Activated CD8-positive, alpha-beta memory T cell treated with anti-CD3 and anti-CD28 coated beads, Interleukin-2, amount 10 ng/mL, durations not matched to agents 7 days and 5 days (primary cell): ENCODE measurements at regions not wholly inside any gene's neighbourhood (a gene's known extent, or its start where the extent isn't known, plus 50 kb on each side); places are given as distances from the start of the nearest gene placed in this dataset.
"Not testable (repeated sequence)": the region's sequence is repeated elsewhere in the genome, so short reads cannot be mapped to it uniquely, and the experiment has no call there.

Source experiments
- ATAC-seq: fragments of 150-1000 bp; cut with Tn5 transposase; one replicate; pipeline ENCODE4 v1.10.0; 2021; ENCODE audit warnings: moderate library complexity
- CTCF ChIA-PET: fragments of 350-600 bp; sonication (Branson Sonifier 250); formaldehyde crosslinking; loops from one replicate; lab custom pipeline; 2021; ENCODE audit warnings: antibody characterized with exemption; lab: Charles Lee
- DNase-seq: peaks from one replicate; pipeline ENCODE4 v3.0.0-alpha.2; 2020
- H3K27ac Mint-ChIP-seq: one replicate; pipeline ENCODE4 v1.8.0; 2021; ENCODE audit warnings: mild to moderate bottlenecking, mixed read lengths
- H3K27me3 Mint-ChIP-seq: one replicate; pipeline ENCODE4 v1.8.0; 2021; ENCODE audit warnings: mixed read lengths
- H3K36me3 Mint-ChIP-seq: one replicate; pipeline ENCODE4 v1.8.0; 2021; ENCODE audit warnings: mild to moderate bottlenecking, mixed read lengths
- H3K4me1 Mint-ChIP-seq: one replicate; pipeline ENCODE4 v1.8.0; 2021; ENCODE audit warnings: mixed read lengths
- H3K4me3 Mint-ChIP-seq: one replicate; pipeline ENCODE4 v1.8.0; 2021; ENCODE audit warnings: mild to moderate bottlenecking, moderate library complexity, mixed read lengths
- H3K9me3 Mint-ChIP-seq: one replicate; pipeline ENCODE4 v1.8.0; 2022; ENCODE audit warnings: low read depth, mixed read lengths

DNA sequence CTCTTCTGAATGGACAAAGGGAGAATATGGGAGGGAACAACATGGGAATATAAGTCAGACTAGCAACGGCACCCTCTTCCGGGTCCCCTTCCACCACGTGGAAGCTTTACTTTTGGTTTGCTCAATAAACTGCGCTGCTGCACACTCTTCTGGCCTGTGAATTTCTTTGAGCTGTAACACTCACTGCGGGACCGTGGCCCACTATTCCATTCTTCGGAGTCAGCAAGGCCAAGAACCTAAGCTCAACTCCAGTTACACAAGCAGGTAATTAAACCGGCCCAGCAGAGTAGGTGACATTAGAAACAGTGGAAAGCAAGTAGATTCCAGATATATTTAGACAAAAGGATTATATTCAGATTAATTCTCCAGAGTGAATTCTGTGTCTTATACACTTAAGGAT is 697.4 kb upstream of the NXPH2 start:
- CTCF ChIA-PET, result no interaction called here
- DNase-seq (no peak), ATAC-seq (no peak)
- Mint-ChIP-seq H3K9me3 (peaks cover 8% of the 10 kb centered on the region), H3K27ac (no peak overlapping the region), H3K4me3 (no peak overlapping the region), H3K4me1 (no peaks in the 10 kb centered on the region), H3K27me3 (no peaks in the 10 kb centered on the region), H3K36me3 (no peaks in the 10 kb centered on the region)

DNA sequence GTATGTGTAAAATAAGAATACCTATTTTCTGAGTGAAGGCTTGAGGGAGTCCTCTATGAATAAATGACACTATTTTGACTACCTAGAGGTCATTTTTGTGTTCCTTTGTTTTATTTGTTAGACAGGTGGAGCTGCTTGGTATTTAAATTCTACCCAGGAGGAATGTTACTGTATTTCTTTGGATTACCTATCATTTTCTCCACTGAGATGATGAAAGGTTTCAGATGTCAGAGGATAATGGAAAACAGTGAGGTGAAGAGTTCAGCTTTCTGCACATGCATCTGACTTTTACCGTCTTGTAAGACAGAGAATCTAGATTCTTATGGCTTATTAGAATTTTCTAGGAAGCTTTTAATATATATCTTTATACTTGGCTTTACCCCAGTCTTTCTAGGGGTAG is 689.8 kb upstream of the NXPH2 start:
- no peak for DNase-seq
- Mint-ChIP-seq H3K4me1 (no peaks in the 10 kb centered on the region), H3K27ac (no peak overlapping the region), H3K9me3 (peaks cover 14% of the 10 kb centered on the region), H3K36me3 (no peaks in the 10 kb centered on the region), H3K4me3 (no peak overlapping the region), H3K27me3 (no peaks in the 10 kb centered on the region)
- CTCF ChIA-PET, result no interaction called here
- ATAC-seq, result no peak

DNA sequence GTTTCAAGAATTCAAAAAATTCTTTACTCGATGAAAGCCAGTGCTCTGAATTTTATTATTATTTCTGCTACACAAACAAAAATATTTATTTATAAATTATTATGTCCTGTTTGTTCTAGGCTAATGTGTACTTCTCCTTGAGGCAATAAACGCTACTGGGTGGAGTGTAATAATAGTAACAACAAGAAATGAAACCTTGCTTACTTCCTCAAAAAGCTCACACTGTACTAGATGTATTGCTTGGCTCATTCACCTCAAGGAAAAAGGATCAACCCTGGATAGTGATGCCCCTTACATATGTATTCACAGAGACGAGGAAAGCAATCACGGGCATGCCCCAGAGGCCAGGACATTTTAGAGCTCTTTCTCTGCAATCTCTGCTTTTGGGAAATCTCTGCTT is 685.6 kb upstream of the NXPH2 start:
- DNase-seq, result no peak
- Mint-ChIP-seq H3K4me1 (no peaks in the 10 kb centered on the region), H3K9me3 (peaks cover 10% of the 10 kb centered on the region), H3K4me3 (no peak overlapping the region), H3K27me3 (no peaks in the 10 kb centered on the region), H3K27ac (no peak overlapping the region), H3K36me3 (no peaks in the 10 kb centered on the region)
- no peak for ATAC-seq
- CTCF ChIA-PET, result no interaction called here

DNA sequence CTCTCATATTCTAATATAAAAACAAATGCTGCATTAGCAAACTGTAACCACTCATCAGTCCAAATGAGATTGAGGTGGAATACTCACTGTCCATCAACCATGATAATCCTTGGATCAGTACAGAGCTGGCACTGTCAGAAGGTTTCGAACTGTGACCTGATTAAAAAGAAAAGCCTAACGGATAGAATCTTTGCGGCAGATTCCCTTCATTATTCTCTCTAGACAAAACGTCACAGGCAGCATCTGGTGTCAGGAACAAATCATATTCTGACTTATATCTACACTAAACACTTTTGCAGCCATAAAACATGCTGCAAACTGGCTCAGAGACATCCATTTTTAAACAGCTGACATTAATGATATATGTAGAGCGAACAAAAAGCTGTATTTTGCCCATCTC is 677.7 kb upstream of the NXPH2 start:
- ATAC-seq, result no peak
- Mint-ChIP-seq H3K9me3 (peaks cover 6% of the 10 kb centered on the region), H3K27ac (no peak overlapping the region), H3K36me3 (no peaks in the 10 kb centered on the region), H3K27me3 (no peaks in the 10 kb centered on the region), H3K4me1 (no peaks in the 10 kb centered on the region), H3K4me3 (no peak overlapping the region)
- DNase-seq, result no peak
- CTCF ChIA-PET, result no interaction called here

DNA sequence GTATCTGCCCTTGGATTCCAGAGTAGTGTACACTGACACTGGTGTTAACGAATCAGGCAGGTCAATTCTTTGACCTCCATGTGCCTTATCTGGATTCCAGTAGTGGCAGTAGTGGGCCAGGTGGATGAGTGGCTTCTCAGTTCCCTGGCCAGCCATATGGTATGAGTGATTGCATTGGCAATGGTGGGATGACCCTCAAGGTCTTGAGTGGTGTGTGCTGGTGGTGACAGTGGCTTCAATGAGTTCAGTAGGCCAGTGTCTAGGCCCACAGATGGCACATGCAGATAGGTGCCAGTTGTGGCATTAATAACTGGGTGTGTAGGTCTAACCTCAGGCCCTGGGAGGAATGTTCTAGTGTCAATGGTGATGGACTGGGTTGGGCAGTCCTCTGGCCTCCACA is 674.1 kb upstream of the NXPH2 start:
- Mint-ChIP-seq H3K4me1 (no peaks in the 10 kb centered on the region), H3K27ac (no peak overlapping the region), H3K36me3 (no peaks in the 10 kb centered on the region), H3K4me3 (no peak overlapping the region), H3K27me3 (no peaks in the 10 kb centered on the region), H3K9me3 (peaks cover 7% of the 10 kb centered on the region)
- DNase-seq (no peak), ATAC-seq (no peak)
- CTCF ChIA-PET, result no interaction called here

DNA sequence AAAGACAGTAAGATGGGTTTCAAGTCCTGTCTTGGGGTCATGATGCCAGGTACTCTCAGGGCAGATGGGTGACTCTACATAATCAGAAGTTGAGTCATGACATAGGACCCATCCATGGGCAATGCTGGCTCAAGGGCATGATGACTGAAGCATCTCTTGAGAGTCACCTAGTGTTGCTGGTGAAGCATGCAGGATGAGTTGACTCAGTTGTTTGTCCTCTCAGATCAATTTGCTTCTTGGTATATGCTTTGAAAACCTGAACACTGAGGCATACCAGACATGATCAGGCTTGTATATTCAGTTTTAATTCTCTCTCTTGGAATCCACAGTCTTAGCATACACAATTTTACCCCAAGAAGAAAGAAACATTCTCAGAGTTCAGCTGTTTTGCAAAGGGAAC is 658.9 kb upstream of the NXPH2 start:
- CTCF ChIA-PET, result no interaction called here
- ATAC-seq, result no peak
- Mint-ChIP-seq H3K27me3 (no peaks in the 10 kb centered on the region), H3K9me3 (peaks cover 6% of the 10 kb centered on the region), H3K27ac (no peak overlapping the region), H3K36me3 (no peaks in the 10 kb centered on the region), H3K4me3 (no peak overlapping the region), H3K4me1 (no peaks in the 10 kb centered on the region)
- DNase-seq, result no peak

DNA sequence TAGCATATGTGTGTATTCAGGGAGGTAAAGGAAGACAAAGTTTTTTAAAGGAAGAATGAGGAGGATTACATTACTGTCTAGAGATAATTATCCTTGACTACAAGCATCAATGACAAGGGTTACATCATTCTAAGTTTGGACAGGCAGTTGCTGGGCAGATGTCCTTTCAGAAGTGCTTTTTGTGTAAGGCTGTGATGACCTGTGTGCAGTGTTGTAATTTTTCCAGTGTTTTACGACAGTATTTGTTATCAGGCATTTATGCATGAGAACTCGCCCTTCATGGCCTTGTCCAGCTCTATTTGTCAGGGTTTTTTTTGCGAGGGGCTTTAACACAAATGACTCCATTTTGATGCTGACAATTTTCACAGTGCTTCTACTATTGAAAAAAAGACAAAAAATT is 658.3 kb upstream of the NXPH2 start:
- Mint-ChIP-seq H3K4me1 (no peaks in the 10 kb centered on the region), H3K36me3 (no peaks in the 10 kb centered on the region), H3K27me3 (no peaks in the 10 kb centered on the region), H3K9me3 (peaks cover 6% of the 10 kb centered on the region), H3K27ac (no peak overlapping the region), H3K4me3 (no peak overlapping the region)
- CTCF ChIA-PET, result no interaction called here
- ATAC-seq, result no peak
- DNase-seq, result no peak

DNA sequence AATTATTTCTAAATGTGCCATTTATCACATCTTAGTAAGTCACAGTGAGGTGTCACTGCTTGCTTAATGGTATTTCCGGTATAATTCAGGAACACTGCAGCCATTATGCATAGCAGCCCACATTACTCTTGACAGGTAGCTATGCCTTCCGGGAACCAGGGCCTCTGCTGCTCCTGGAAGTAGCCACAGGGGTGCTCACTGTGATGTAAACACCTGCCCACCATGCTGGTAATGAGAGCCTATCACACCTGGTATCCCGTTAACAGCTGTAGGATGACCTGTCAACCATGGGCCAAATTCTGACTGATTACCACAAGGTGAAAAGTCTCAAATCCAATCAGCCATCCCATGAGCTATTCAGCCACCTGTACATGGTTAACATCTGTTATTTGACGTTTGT is 647.0 kb upstream of the NXPH2 start:
- Mint-ChIP-seq H3K4me3 (no peak overlapping the region), H3K27me3 (no peaks in the 10 kb centered on the region), H3K4me1 (no peaks in the 10 kb centered on the region), H3K27ac (no peak overlapping the region), H3K9me3 (peaks cover 9% of the 10 kb centered on the region), H3K36me3 (no peaks in the 10 kb centered on the region)
- no peak for ATAC-seq
- no peak for DNase-seq
- CTCF ChIA-PET, result no interaction called here

DNA sequence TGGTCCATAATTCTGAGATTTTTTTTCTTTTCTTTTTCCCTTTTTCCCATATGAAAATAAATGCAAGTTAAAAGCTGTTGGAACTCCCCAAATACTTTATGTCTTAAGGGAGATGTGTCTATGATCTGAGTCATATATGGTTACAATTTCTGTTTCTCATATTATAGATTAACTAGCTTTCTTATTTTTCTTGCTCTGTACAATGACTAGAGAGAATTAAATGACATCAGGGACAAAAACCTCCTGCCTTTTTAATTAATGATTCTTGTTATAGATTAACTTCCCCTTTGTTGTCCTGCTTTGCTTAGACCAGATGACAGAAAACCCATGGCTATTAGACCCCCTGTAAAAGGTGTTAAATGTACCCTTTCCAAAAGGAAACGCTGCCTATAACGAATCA is 643.9 kb upstream of the NXPH2 start:
- ATAC-seq (no peak), DNase-seq (no peak)
- Mint-ChIP-seq H3K4me3 (no peak overlapping the region), H3K9me3 (peaks cover 13% of the 10 kb centered on the region), H3K27me3 (no peaks in the 10 kb centered on the region), H3K4me1 (no peaks in the 10 kb centered on the region), H3K36me3 (no peaks in the 10 kb centered on the region), H3K27ac (no peak overlapping the region)
- CTCF ChIA-PET, result no interaction called here

DNA sequence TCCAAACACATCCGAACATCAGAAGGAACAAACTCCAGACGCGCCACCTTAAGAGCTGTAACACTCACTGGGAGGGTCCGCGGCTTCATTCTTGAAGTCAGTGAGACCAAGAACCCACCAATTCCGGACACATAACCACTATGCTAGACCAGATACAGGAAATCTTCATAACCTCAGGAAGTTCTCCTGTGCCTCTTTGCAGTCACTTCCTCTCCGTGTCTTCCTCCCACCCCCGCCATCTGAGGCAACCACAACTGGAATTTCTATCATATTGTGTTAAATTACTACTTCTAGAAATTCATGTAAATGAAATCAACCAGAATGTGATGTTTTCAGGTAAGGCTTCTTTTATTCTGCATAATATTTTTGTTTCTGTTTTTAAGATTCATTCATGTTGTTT is 631.0 kb upstream of the NXPH2 start:
- no peak for ATAC-seq
- no peak overlapping the region for H3K27ac Mint-ChIP-seq

DNA sequence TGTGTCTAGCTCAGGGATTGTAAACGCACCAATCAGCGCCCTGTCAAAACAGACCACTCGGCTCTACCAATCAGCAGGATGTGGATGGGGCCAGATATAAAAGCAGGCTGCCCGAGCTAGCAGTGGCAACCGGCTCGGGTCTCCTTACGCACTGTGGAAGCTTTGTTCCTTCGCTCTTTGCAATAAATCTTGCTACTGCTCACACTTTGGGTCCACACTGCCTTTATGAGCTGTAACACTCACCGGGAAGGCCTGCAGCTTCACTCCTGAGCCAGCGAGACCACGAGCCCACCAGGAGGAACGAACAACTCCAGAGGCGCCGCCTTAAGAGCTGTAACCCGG is 630.6 kb upstream of the NXPH2 start:
- H3K36me3 Mint-ChIP-seq, H3K27ac Mint-ChIP-seq, H3K27me3 Mint-ChIP-seq, CTCF ChIA-PET, ATAC-seq, DNase-seq, H3K4me1 Mint-ChIP-seq, H3K4me3 Mint-ChIP-seq: not testable (repeated sequence)
- peaks cover 11% of the 10 kb centered on the region for H3K9me3 Mint-ChIP-seq

More for the DNA sequence above, 631.0 kb upstream of the NXPH2 start:
- H3K4me3 Mint-ChIP-seq, result no peak overlapping the region
- CTCF ChIA-PET, result no interaction called here
- no peak for DNase-seq
- H3K27me3 Mint-ChIP-seq, result no peaks in the 10 kb centered on the region
- peaks cover 11% of the 10 kb centered on the region for H3K9me3 Mint-ChIP-seq
- H3K36me3 Mint-ChIP-seq, result no peaks in the 10 kb centered on the region
- H3K4me1 Mint-ChIP-seq, result peaks cover 3% of the 10 kb centered on the region

DNA sequence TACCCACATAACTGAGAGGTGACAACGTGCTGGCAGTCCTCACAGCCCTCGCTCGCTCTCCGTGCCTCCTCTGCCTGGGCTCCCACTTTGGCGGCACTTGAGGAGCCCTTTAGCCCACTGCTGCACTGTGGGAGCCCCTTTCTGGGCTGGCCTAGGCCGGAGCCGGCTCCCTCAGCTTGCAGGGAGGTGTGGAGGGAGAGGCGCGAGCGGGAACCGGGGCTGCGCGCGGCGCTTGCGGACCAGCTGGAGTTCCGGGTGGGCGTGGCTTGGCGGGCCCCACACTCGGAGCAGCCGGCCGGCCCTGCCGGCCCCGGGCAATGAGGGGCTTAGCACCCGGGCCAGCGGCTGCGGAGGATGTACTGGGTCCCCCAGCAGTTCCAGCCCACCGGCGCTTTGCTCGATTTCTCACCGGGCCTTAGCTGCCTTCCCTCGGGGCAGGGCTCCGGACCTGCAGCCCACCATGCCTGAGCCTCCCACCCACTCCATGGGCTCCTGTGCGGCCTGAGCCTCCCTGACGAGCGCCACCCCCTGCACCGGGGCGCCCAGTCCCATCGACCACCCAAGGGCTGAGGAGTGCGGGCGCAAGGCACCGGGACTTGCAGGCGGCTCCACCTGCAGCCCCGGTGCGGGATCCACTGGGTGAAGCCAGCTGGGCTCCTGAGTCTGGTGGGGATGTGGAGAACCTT is 630.1 kb upstream of the NXPH2 start:
- ATAC-seq, H3K27me3 Mint-ChIP-seq, CTCF ChIA-PET, H3K27ac Mint-ChIP-seq, H3K4me1 Mint-ChIP-seq, H3K4me3 Mint-ChIP-seq, H3K36me3 Mint-ChIP-seq, DNase-seq: not testable (repeated sequence)
- peaks cover 11% of the 10 kb centered on the region for H3K9me3 Mint-ChIP-seq

DNA sequence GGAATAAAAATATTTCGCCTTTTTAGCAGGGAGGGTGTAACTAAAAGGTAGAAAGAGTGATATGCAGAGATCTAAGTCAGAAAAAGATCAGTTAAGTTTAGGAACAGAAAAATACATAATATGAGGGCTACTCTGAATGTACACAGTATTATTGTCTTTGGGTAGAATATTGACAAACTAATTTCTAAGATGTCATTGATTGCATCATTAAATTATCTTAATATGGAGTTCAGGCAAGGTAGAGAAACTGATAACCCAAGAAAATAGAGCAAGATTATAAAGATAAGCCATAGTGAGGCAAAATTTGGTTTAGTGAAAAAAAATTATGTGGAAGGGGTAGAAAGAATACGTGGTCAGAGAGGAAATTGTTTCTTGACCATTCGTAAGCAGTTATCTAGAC is 629.0 kb upstream of the NXPH2 start:
- Mint-ChIP-seq H3K27me3 (no peaks in the 10 kb centered on the region), H3K27ac (no peak overlapping the region), H3K9me3 (peaks cover 9% of the 10 kb centered on the region), H3K4me3 (no peak overlapping the region), H3K36me3 (no peaks in the 10 kb centered on the region), H3K4me1 (peaks cover 3% of the 10 kb centered on the region)
- CTCF ChIA-PET, result no interaction called here
- DNase-seq (no peak), ATAC-seq (no peak)

DNA sequence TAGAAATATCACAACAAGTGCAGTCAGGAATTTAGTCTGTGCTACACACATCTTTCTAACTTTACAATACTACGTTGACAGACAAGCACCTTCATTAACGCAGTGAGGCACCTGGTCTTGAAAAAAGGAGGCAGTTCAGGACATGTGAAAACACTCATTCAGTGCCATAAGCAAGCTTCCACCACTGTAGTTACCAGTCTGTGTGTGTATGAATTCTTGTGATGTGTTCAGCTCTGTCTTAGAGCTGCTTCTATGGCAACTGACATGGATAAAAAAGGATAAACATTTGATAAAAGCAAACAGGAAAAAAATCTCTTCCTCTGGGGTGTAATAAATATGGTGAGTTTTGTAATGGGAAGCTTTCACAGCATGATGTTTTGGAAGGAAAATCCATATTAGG is 623.8 kb upstream of the NXPH2 start:
- H3K36me3 Mint-ChIP-seq, result no peaks in the 10 kb centered on the region
- H3K27me3 Mint-ChIP-seq, result no peaks in the 10 kb centered on the region
- ATAC-seq (no peak), DNase-seq (no peak)
- CTCF ChIA-PET, result no interaction called here
- H3K27ac Mint-ChIP-seq, result no peak overlapping the region
- no peak overlapping the region for H3K4me3 Mint-ChIP-seq
- H3K4me1 Mint-ChIP-seq, result no peaks in the 10 kb centered on the region
- H3K9me3 Mint-ChIP-seq, result peaks cover 3% of the 10 kb centered on the region

DNA sequence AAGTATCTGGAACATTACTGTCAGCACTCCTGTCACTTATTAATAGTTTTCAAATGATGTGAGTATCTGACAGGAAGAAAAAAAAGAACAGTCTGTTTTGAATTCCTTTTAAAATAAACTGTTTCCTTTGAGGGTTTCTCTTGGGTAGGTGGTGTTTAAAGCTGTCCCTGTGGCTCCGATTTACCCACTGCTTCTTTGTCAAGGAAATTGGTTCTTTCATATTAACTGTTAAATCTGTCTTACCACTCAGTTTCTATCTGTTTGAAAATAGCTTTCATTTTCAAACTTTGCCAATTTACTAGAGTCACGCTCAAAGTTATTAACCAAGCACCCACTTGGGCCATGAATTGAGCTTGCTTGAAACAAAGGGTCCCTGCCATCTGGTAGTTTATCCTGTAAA is 614.6 kb upstream of the NXPH2 start:
- no peak for ATAC-seq
- CTCF ChIA-PET, result no interaction called here
- H3K27me3 Mint-ChIP-seq, result no peaks in the 10 kb centered on the region

More for the DNA sequence above, 614.6 kb upstream of the NXPH2 start:
- DNase-seq, result no peak
- Mint-ChIP-seq H3K9me3 (peaks cover 6% of the 10 kb centered on the region), H3K4me1 (no peaks in the 10 kb centered on the region), H3K36me3 (no peaks in the 10 kb centered on the region), H3K4me3 (no peak overlapping the region), H3K27ac (no peak overlapping the region)
